WI38 (cell line): ENCODE measurements at regions not wholly inside any gene's neighbourhood (a gene's known extent, or its start where the extent isn't known, plus 50 kb on each side); places are given as distances from the start of the nearest gene placed in this dataset.

ENCODE experiments used
- H3K4me3 ChIP-seq: 2 replicates; pipeline ENCODE4 v1.5.1; 2011; ENCODE audit warnings: low read depth, mild to moderate bottlenecking, control low read depth, low read length
- CTCF ChIP-seq: IDR thresholded peaks from 2 replicates; pipeline ENCODE4 v1.5.1; 2012; ENCODE audit warnings: low read depth, mild to moderate bottlenecking, control low read depth, low read length

GRCh38 chr12:92370828-92371227 lies 225.2 kb upstream of the BTG1 start:
- H3K4me3 ChIP-seq = no peak overlapping the region
- TF ChIP-seq CTCF = no peak

- H3K4me3 ChIP-seq = no peak overlapping the region
- no peak for TF ChIP-seq CTCF
Measured at GRCh38 chr12:92369636-92370035, 224.0 kb upstream of the BTG1 start.

- no peak overlapping the region for H3K4me3 ChIP-seq
- TF ChIP-seq CTCF = no peak
Measured at GRCh38 chr12:92369056-92369455, 223.4 kb upstream of the BTG1 start.

- H3K4me3 ChIP-seq = no peak overlapping the region
- no peak for TF ChIP-seq CTCF
Measured at GRCh38 chr12:92365836-92366235, 220.2 kb upstream of the BTG1 start.

- no peak for TF ChIP-seq CTCF
- H3K4me3 ChIP-seq = no peak overlapping the region
Measured at GRCh38 chr12:92365333-92365732, 219.7 kb upstream of the BTG1 start.

- H3K4me3 ChIP-seq = no peak overlapping the region
Measured at GRCh38 chr12:92363295-92364146, 217.9 kb upstream of the BTG1 start.

More at GRCh38 chr12:92363295-92364146, 217.9 kb upstream of the BTG1 start:
- no peak for TF ChIP-seq CTCF
